HG02938 (cell line): ENCODE measurements at regions not wholly inside any gene's neighbourhood (a gene's known extent, or its start where the extent isn't known, plus 50 kb on each side); places are given as distances from the start of the nearest gene placed in this dataset.

Experiments
- ATAC-seq: cut with Tn5 transposase; IDR thresholded peaks from one replicate; pipeline ENCODE4 v1.9.1; 2021; ENCODE audit warnings: mild to moderate bottlenecking, moderate library complexity; ENCODE audit not compliant: unreplicated experiment

DNA sequence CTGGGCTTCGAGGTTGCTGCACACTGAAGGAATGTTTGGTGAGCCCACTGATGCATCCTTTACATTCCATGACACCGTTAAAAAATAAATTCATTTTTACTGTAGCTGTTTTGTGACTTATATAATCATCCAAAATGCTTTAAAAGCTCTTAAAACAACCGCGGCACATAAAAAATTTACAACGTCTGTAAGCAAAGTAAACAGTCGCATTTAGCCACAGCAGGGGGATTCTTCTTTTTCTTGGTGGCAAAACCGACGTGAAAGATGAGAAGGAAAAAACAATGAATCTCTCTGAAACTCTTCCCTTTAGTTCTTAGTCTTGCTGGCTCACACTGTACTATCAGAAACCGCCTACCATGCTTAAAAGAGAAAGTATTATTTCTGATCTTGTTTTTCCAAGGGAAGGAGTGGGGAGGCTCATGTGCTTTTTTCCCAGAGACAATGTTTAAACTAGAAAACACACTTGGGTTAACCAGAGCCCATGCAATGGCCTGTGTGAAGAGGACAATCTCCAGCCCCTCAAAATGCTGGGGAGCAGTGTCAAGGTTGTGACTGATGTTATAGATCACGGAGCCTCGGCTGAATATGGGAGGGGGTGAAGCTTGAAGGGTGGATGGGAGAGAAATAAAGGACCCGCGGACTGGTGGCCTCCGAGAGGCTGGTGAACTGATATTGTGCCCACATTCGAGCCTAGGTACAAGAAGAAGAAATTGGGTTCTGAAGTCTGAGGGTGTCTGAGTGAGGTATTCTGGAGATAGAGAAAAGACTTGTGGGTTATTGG is 91.1 kb downstream of the IRF8 start:
- no peak for ATAC-seq

- no peak for ATAC-seq
Observed at GRCh38 chr16:85990861-85991301, 91.9 kb downstream of the IRF8 start.

DNA sequence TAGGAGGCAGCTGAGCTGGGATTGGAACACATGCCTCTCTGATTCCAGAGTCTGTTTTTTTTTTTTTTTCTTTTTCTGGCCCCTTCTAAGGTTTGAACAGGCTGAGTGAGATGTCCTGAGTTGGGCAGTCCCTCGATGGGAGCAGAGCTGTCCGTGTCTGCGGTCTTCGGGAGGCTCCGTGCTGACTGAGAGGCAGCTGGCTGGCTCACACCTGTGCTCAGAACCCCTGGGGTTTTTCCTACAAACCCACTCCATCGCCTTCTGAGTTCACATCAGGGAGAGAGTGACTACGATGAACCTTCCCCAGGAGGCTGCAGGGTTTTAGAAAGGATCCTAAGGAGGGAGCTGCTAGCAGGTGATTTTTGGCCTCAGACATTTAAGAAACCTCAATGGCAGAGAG is 92.5 kb downstream of the IRF8 start:
- ATAC-seq, result no peak

DNA sequence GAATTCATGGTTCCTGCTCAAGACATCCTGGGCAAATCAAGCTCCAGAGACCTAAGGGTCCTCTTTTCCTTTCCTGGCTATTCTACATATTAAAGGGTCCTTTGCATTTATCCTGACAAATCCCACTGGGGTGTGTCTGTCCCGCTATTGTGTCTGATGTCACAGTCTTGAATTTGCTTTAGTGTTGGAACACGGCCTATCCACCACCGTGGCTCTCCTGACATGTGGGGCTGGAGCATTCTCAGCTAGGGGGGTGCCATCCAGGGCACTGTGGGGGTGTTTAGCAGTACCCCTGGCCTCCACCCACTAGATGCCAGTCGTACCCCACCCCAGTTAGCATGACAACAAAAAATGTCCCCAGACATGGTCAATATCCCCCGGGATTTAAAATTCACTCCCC is 92.9 kb downstream of the IRF8 start:
- no peak for ATAC-seq

GRCh38 chr16:85992359-85992758 is 93.4 kb downstream of the IRF8 start:
- ATAC-seq, result no peak

GRCh38 chr16:85992779-85993178 is 93.8 kb downstream of the IRF8 start:
- no peak for ATAC-seq

- ATAC-seq, result no peak
Observed at GRCh38 chr16:85994492-85995490, 95.8 kb downstream of the IRF8 start.

DNA sequence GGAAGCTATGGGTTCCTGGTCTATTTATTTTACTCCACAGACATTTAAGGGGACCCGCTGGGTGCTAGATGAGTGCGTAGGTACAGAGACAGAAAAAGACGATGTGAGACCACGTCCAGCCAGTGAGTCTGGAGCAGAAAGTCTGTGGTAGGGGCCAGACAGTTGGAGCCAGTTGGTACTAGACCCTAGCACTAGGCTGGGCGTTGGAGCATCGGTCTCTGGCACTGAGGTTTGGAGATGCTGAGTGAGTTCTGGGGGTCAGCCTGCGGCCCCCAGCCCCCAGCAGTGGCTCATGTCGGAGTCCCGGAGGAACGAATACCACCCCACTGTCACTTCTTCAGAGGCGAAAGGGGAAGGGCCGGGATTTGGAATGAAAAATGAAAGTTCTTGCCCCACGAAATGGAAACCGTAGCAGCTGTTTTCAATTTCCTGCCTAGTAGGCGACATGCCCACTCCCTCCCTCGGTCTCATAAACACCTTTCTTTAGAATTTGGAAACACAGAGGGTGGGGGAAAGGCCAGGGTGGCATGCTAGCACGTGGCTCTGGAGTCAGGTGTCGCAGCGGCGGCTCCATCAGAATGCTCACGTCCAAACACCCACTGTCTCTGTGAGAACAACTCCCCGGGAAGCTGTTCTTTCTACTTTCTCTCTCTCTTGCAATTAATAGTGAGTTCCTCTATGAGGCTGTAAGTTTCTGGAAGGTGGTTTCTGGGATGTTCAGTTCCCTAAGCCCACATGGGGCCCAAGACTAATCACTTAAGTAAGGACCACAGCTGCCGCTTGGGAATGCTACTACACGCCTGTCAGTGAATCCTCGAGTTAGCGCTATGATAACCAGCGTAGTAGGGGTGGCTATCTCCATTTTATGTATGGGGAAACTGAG is 96.8 kb downstream of the IRF8 start:
- no peak for ATAC-seq

DNA sequence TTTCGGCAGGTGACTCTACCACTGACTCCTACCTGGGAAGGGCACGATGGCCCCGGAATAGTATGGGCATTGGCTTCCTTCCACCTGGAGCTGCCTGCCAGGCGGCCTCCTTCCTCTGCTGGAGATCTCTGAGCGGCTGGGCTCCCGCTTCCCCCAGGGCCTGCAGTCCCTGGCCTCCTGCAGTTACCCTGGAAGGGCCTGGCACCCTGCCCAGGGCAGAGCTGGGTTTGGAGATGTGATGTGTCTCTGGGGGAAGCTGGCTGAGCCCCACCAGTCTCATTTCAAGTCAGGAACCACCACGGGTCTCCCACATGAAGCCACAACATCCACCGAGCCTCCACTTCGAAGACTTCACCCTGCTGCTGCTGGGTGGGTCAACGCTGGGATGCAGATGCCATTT is 97.9 kb downstream of the IRF8 start:
- ATAC-seq, result no peak

GRCh38 chr16:85998171-85998867 is 99.4 kb downstream of the IRF8 start:
- ATAC-seq, result no peak

DNA sequence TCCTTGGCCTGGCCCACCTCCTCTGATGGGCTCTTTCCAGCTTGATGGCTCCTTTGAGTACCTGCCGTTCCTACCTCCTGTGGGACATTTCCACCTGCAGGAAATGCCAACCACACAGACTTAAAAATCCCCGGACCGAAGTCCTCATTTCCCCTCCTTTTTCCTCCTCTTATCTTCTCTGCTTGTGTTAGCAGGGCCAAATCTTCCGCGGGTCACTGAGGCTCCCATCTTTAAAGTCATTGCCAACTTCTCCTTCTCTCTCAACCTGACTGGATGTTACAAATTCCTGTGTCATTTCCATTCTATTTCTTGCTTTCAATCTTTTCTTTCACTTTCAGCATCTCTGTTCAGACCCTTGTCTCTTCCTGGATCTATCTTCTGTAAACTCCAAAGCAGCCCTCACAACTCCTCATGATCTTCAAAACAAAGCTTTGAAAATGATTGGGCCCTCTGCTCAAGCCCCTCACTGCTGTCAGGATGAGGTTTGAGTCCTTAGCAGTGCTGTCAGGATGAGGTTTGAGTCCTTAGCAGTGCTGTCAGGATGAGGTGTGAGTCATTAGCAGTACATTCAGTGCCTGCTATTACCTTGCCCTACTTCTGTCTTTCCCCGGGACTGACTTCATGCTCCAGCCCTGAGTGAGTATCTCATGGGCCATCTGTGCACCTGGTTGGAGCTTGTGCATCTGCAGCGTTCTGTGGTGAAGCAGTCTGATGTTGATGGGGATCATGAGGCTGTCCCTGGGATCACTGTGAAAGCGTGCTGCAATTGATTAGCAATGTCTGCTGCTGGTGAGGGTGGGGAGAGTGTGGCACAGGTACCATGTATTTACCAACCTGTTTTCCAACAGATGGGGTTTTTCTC is 100.1 kb downstream of the IRF8 start:
- ATAC-seq, result no peak

DNA sequence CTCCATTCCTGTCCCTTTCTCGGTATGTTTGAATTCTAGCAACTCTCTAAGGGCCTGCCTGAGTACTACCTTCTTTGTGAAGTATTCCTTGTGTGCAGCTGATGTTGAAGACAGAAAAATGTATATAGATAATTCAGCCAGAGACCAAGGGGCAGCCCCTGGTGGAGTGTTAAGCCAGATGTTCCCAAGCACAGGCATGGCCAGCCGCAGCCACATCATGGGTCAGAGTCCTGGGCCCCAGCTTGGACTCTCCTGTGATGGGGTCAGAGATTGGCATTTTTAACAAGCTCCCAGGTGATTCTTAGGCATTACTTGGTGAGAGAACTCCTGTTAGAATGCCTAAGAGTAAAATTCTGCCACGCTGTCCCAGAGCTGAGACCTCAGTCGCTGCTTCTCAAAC is 100.8 kb downstream of the IRF8 start:
- ATAC-seq, result no peak

GRCh38 chr16:86002178-86002900 is 103.4 kb downstream of the IRF8 start:
- ATAC-seq, result peak; percentile 65

DNA sequence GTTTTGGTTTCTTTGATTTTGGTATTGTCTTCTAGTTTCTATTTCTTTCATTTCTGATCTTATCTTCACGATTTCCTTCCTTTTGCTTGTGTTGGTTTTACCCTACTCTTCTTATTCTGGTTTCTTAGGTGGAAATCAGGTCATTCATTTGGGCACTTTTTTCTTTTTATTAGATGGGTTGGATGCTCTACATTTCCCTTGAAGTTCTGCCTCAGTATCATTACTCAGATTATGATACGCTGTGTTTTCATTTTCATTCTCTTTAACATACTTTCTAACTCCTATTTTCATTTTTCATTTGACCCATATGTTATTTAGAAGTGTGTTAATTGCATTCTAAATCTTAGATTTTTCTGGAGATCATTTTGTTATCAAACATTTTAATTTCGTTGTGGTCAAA is 108.6 kb downstream of the IRF8 start:
- ATAC-seq, result no peak

- no peak for ATAC-seq
Observed at GRCh38 chr16:86010680-86011141, 111.7 kb downstream of the IRF8 start.

DNA sequence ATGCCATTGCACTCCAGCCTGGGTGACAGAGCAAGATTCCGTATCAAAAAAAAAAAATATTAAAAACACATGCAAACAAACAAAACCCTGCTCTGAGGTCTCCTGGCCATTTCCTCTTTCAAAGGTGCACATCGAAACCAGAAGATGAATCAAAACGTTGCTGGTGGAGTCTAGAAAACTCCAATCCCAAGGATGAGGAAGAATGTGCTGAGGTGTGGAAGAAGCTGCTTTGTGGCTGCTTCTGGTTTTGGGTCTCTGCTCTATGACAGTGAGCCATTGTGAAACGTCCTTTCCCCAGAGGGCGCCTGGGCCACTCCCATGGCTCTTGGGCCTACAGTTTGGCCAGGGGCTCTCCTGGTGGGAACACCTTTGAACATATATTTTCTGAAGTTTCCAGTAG is 112.6 kb downstream of the IRF8 start:
- no peak for ATAC-seq

DNA sequence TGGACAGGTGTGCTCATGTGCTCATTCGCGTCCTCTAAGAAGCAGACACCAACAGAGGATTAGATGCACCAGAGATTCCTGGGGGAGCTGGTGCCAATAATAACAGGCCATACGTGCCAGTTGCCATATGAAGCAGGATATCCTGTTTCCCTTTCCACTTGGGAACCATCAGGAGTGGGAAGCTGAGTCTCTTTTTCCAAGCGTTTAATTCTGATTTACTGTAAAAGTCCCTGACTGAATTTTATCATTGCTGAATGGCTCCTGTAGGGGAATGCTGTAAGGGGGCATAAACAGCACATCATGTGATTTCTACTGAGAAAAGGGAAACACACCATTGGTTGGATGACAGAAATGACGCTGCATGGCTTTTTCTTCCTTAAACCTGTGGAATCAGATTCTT is 113.3 kb downstream of the IRF8 start:
- no peak for ATAC-seq

GRCh38 chr16:86013867-86014266 is 114.9 kb downstream of the IRF8 start:
- ATAC-seq, result no peak

- ATAC-seq, result no peak
Observed at GRCh38 chr16:86015606-86016005, 116.6 kb downstream of the IRF8 start.
